GM12874 (cell line): ENCODE measurements at regions not wholly inside any gene's neighbourhood (a gene's known extent, or its start where the extent isn't known, plus 50 kb on each side); places are given as distances from the start of the nearest gene placed in this dataset.
A peak's percentile ranks its signal among the peaks of the same experiment; 100 is the strongest.

Experiments used
- TF ChIP-seq, protein P1 (sequence below): IDR thresholded peaks from 2 replicates; pipeline ENCODE4 v1.5.1; 2011; ENCODE audit warnings: low read depth, mild to moderate bottlenecking, control low read depth, low read length, moderate library complexity; ENCODE audit not compliant: insufficient read depth

DNA sequence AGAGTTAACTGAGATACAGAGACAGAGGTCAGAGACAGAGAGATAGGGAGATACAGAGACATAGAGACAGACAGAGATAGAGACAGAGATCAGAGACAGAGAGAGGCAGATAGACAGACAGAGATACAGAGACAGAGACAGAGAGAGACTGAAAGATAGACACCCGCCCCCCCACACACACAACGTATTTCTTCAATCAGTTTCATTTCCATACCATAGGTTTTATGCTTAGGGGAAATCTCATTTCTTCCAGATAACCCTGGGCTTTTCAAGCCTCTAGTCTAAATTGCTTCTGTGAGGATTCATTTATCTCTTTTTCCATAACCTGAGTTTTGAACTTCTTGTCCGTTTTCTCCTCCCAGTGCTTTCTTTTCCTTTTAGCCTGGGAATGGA is 94.6 kb downstream of the CD8B2 start:
- TF ChIP-seq, protein P1, sequence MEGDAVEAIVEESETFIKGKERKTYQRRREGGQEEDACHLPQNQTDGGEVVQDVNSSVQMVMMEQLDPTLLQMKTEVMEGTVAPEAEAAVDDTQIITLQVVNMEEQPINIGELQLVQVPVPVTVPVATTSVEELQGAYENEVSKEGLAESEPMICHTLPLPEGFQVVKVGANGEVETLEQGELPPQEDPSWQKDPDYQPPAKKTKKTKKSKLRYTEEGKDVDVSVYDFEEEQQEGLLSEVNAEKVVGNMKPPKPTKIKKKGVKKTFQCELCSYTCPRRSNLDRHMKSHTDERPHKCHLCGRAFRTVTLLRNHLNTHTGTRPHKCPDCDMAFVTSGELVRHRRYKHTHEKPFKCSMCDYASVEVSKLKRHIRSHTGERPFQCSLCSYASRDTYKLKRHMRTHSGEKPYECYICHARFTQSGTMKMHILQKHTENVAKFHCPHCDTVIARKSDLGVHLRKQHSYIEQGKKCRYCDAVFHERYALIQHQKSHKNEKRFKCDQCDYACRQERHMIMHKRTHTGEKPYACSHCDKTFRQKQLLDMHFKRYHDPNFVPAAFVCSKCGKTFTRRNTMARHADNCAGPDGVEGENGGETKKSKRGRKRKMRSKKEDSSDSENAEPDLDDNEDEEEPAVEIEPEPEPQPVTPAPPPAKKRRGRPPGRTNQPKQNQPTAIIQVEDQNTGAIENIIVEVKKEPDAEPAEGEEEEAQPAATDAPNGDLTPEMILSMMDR = no peak

DNA sequence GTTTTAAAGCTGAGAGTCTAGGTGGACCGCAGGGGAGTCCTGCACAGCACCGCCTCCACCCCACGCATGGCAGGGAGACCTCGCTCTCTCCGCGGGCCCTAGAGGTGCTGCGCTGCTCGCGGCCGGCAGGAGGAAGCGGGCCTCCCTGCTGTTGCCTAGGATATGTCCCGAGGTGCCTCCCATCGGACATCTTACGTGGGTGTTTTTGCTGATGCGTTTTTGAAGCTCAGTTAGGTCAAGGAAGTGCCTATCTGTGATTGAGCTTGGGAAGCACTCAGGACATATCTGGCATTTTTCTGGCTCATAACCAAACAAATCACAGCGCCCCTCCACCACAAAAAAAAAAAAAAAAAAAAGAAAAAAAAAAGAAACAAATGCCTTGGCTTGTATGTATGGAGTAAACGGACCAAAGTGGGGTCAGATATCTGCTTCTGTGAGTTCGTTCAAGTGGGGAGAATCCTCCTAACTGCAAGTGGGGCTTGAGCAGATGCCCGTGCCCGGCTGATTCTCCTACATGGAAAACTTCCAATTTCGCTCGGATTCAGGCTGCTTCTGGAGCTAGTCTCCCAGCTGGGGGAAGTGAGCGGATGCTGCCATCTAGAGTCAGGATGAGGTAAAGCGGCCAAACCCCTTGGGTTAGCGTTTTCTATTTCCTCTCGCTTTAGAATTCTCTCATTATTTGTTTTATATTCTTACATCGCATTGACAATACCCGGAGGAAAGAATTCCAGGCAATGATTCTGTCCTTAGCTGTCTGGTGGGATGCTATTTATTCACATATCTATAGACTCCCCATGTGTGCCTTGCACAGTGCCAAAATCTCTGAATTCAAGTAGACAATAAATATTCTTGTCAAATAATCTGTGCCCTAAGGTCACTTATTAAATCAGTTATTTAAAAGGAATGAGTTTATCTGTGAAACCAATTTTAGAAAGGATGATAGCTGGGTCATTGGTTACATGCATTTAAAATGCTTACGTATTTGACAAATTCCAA is 95.3 kb downstream of the CD8B2 start:
- TF ChIP-seq, protein P1 = peak; percentile 88

DNA sequence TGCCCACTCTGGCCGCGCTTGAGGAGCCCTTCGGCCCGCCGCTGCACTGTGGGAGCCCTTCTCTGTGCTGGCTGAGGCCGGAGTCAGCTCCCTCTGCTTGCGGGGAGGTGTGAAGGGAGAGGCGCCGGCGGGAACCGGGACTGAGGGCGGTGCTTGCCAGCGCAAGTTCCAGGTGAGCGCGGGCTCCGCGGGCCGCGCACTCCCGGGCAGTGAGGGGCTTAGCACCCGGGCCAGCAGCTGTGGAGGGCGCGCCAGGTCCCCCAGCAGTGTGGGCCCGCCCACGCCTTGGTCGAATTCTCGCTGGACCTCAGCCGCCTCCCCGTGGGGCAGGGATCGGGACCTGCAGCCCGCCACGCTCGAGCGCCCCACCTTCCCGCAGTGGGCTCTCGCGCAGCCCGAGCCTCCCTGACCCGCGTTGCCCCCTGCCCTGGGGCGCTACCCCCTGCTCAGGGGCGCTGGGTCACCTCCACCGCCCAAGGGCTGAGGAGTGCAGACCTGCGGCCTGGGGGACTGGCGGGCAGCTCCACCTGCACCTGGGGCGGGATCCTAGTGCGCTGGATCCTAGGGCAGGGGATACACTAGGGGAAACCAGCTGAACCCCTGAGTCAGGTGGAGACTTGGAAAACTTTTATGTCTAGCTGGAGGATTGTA is 97.3 kb downstream of the CD8B2 start:
- TF ChIP-seq, protein P1 = no peak

DNA sequence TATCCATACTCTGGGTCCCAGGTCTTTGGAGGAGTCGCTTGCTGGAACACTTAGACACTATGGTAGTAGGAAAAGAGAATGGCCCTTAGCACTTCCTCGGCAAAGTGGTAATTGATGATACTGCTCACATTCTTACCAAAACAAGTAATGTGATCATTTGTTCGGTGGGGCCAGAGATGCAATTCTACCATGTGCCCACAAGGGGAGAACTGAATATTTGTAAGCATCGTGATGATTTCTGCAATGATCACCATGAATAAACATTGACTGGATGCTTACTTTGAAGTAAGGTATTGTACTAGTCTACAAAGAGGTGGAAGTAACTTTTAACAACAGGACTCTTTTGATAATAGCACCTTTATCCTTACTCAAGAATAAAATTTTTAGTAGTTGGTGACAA is 109.7 kb downstream of the CD8B2 start:
- TF ChIP-seq, protein P1 = 0 out of 2 replicates have a peak, but pooled peaks have one; percentile 30

DNA sequence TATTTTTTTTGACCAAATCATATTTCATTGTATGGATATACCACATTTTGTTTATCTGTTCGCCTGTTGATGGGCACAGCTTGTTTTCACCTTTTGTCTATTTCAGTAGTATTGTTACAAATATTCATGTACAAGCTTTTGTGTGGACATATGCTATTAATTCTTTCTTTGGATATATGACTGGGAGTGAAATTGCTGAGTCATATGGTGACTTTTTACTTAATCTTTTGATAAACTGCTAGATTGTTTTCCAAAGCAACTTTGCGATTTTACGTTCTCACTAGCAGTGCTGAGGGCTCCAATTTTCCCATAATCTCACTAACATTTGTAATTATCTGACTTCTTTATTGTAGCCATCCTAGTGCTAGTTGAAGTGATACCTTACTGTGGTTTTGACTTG is 112.4 kb downstream of the CD8B2 start:
- TF ChIP-seq, protein P1 = no peak

DNA sequence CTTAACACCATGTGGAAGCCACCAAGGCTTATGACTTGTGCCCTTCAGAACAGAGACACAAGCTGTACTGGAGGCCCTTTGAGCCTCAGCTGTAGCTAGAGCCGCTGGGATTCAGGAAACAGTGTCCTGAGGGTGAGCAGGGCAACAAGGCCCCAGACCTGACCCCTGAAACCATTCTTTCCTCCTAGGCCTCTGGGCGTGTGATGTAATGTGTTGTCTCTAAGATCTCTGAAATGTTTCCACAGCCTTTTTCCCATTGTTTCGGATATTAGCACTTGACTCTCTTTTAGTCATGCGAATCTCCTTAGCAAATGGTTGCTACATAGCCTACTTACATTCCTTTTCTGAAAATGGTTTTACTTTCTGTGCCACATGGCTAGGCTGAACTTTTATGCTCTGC is 114.9 kb downstream of the CD8B2 start:
- TF ChIP-seq, protein P1 = no peak

DNA sequence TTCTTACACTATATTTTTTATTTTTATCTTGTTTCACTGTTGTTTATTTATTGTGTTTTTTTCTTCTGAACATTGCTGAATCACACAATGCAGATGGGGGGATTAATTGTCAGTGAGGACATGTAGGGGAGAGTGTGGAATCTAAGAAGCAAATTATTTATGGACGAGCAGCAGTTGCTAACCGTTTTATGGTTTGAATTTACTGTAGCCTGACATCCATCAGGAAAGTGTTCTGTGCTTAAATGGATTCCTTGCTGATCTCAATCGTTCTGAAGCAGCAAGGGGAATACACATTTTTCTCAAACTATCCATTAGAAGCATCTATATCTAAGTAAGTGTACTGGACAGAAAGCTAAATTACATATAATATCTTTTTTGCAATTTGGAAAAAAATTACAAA is 119.5 kb downstream of the CD8B2 start:
- TF ChIP-seq, protein P1 = no peak
